ENCODE measurements at regions not wholly inside any gene's neighbourhood (a gene's known extent, or its start where the extent isn't known, plus 50 kb on each side); places are given as distances from the start of the nearest gene placed in this dataset.

GRCh38 chr5:123706531-123706930 is 194.6 kb downstream of the CSNK1G3 start:
- intact Hi-C loops (cut with micrococcal nuclease), result loop anchor here (5.0 to 10.0 kb wide), 3 partner anchors 358 to 1776 kb away; no protein-coding TSS in a partner anchor
- Histone ChIP-seq H3K9me3 (replicated peaks; ENCODE audit: control insufficient read depth, insufficient read depth, low read length) (no peaks in the 10 kb centered on the region), H3K27ac (ENCODE audit: insufficient read depth, low read depth, low read length) (no peak overlapping the region), H3K4me2 (ENCODE audit: insufficient read depth, low read length) (no peak overlapping the region), H4K20me1 (replicated peaks; ENCODE audit: control insufficient read depth, extremely low read depth, insufficient read depth, low read length) (no peaks in the 10 kb centered on the region), H3K9me1 (replicated peaks; ENCODE audit: control insufficient read depth, extremely low read depth, insufficient read depth, low read length) (no peaks in the 10 kb centered on the region), H3K79me2 (ENCODE audit: control insufficient read depth, insufficient read depth, low read length) (no peaks in the 10 kb centered on the region), H3K36me3 (ENCODE audit: control insufficient read depth in 2 of 2, extremely low read depth in 1 of 2, insufficient read depth in 2 of 2, low read length in 2 of 2) (no peaks in the 10 kb centered on the region), H3K9ac (replicated peaks; ENCODE audit: extremely low read depth, insufficient read depth, low read length) (no peak overlapping the region), H2AFZ (ENCODE audit: low read depth, low read length) (no peak overlapping the region), H3K4me1 (ENCODE audit: control insufficient read depth, extremely low read depth, insufficient read depth, low read length) (peaks cover 25% of the 10 kb centered on the region), H3K27me3 (ENCODE audit: control insufficient read depth in 2 of 2, insufficient read depth in 2 of 2, low read length in 2 of 2) (no peaks in the 10 kb centered on the region), H3K4me3 (replicated peaks in 1 of 3; ENCODE audit: insufficient read depth in 1 of 3, low read depth in 1 of 3, low read length in 3 of 3) (no peak overlapping the region)
- no TSS peak for BruUV-seq (replicated peaks)
- DNase-seq (ENCODE audit: low read depth, low spot score) (no peak), FAIRE-seq (no peak)
- dilution Hi-C loops (cut with MboI; ENCODE audit: extremely low pct_ligation_motif_present, low sequenced_read_pairs), result no loop called here
- TF ChIP-seq GATA2 (IDR thresholded peaks at IDR 0.05; ENCODE audit: insufficient read depth, insufficient read length, low read depth, low read length) (no peak), JUN (IDR thresholded peaks at IDR 0.05; ENCODE audit: borderline replicate concordance, insufficient read depth, insufficient read length, low read depth) (no peak), CTCF (IDR thresholded peaks at IDR 0.05; ENCODE audit: extremely low read depth in 1 of 2, insufficient read depth in 1 of 2, low read depth in 1 of 2, low read length in 2 of 2) (no peak), POLR2A (IDR thresholded peaks at IDR 0.05; ENCODE audit: low read depth, low read length) (no peak), POLR2AphosphoS5 (IDR thresholded peaks at IDR 0.05; ENCODE audit: insufficient read depth, low read depth, low read length) (no peak), FOS (IDR thresholded peaks at IDR 0.05; ENCODE audit: borderline replicate concordance, insufficient read depth, low read length) (no peak), MAX (IDR thresholded peaks at IDR 0.05; ENCODE audit: insufficient read depth, insufficient read length) (no peak), MYC (IDR thresholded peaks at IDR 0.05; ENCODE audit: low read depth, low read length) (no peak), EZH2 (IDR thresholded peaks at IDR 0.05; ENCODE audit: borderline replicate concordance, low read depth, low read length, severe bottlenecking) (no peak)
- ChIA-PET POLR2A (no interaction called here), CTCF (no interaction called here)

All from endothelial cell of umbilical vein (primary cell).